Stimulated activated CD8-positive, alpha-beta memory T cell treated with anti-CD3 and anti-CD28 coated beads, Interleukin-7, amount 100 ng/mL, for 24 hours (primary cell): ENCODE measurements at regions not wholly inside any gene's neighbourhood (a gene's known extent, or its start where the extent isn't known, plus 50 kb on each side); places are given as distances from the start of the nearest gene placed in this dataset.

Source experiments
- DNase-seq: peaks from one replicate; pipeline ENCODE4 v3.0.0-alpha.2; 2020; ENCODE audit warnings: low read depth

DNA sequence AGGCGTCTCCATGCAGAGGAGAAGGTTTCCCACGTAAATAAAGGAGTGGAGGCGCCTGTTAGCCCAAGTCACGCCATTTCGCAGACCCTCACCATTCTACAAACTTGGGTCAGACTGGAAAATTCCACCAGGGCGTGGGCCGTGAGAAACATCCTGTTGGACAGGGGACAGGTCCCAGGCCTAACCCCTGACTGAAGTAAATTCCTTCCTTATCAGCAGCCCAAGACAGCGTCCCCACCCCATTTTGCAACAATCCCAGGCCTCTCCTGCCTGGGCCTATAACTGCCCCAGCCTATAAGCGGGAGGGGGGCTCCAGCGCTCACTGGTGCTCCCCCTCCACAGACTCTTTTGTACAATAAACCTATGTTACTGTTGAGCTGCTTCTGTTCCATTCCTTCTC is 57.3 kb upstream of the CBLN2 start:
- DNase-seq = no peak
